ENCODE measurements at regions not wholly inside any gene's neighbourhood (a gene's known extent, or its start where the extent isn't known, plus 50 kb on each side); places are given as distances from the start of the nearest gene placed in this dataset.

GRCh38 chr12:62075870-62076269, 184.3 kb upstream of the USP15 start:
- DNase-seq (no peak), ATAC-seq (peak in 1 of 4 donors; percentile 29)
- H3K27me3 ChIP-seq, result no peaks in the 10 kb centered on the region
- H3K9me3 ChIP-seq, result no peaks in the 10 kb centered on the region
- 29% methylated on average over 1 of the region's 1 CpG for WGBS (ENCODE audit: insufficient coverage, low coverage, low lambda C conversion rate, missing lambda C conversion rate)
- TF ChIP-seq CTCF (IDR thresholded peaks at IDR 0.05) (no peak), POLR2A (IDR thresholded peaks at IDR 0.05) (no peak)
- intact Hi-C loops (cut with DNase I), result no loop called here
- H3K36me3 ChIP-seq, result no peaks in the 10 kb centered on the region
- no peak overlapping the region for H3K27ac ChIP-seq
- H3K4me3 ChIP-seq, result no peak overlapping the region
- no peaks in the 10 kb centered on the region for H3K4me1 ChIP-seq

- 38% methylated on average over 6 of the region's 6 CpGs for WGBS (ENCODE audit: insufficient coverage, low coverage, low lambda C conversion rate, missing lambda C conversion rate)
- TF ChIP-seq CTCF (IDR thresholded peaks at IDR 0.05) (no peak), POLR2A (IDR thresholded peaks at IDR 0.05) (no peak)
- intact Hi-C loops (cut with DNase I), result no loop called here
These were observed 182.2 kb upstream of the USP15 start for GRCh38 chr12:62078020-62078419.

GRCh38 chr12:62082448-62082847, 177.8 kb upstream of the USP15 start:
- H3K36me3 ChIP-seq, result no peaks in the 10 kb centered on the region
- no peaks in the 10 kb centered on the region for H3K9me3 ChIP-seq
- H3K4me1 ChIP-seq, result no peaks in the 10 kb centered on the region
- intact Hi-C loops (cut with DNase I), result no loop called here
- ATAC-seq (no peak), DNase-seq (no peak)
- TF ChIP-seq CTCF (IDR thresholded peaks at IDR 0.05), result no peak
- TF ChIP-seq POLR2A (IDR thresholded peaks at IDR 0.05), result no peak
- WGBS (ENCODE audit: insufficient coverage, low coverage, low lambda C conversion rate, missing lambda C conversion rate), result 86% methylated on average over 1 of the region's 1 CpG
- no peaks in the 10 kb centered on the region for H3K27me3 ChIP-seq
- H3K4me3 ChIP-seq, result no peak overlapping the region
- H3K27ac ChIP-seq, result no peak overlapping the region

More at GRCh38 chr12:62078020-62078419, 182.2 kb upstream of the USP15 start:
- Histone ChIP-seq H3K4me1 (no peaks in the 10 kb centered on the region), H3K4me3 (no peak overlapping the region), H3K9me3 (no peaks in the 10 kb centered on the region), H3K27me3 (no peaks in the 10 kb centered on the region), H3K36me3 (no peaks in the 10 kb centered on the region), H3K27ac (no peak overlapping the region)
- no peak for ATAC-seq
- DNase-seq, result no peak

- no peak overlapping the region for H3K4me3 ChIP-seq
- intact Hi-C loops (cut with DNase I), result no loop called here
- ATAC-seq (no peak), DNase-seq (no peak)
- H3K36me3 ChIP-seq, result no peaks in the 10 kb centered on the region
- 77% methylated on average over 3 of the region's 3 CpGs for WGBS (ENCODE audit: insufficient coverage, low coverage, low lambda C conversion rate, missing lambda C conversion rate)
- H3K27me3 ChIP-seq, result no peaks in the 10 kb centered on the region
- no peak overlapping the region for H3K27ac ChIP-seq
- no peaks in the 10 kb centered on the region for H3K9me3 ChIP-seq
- TF ChIP-seq CTCF (IDR thresholded peaks at IDR 0.05), result no peak
- TF ChIP-seq POLR2A (IDR thresholded peaks at IDR 0.05), result no peak
- no peaks in the 10 kb centered on the region for H3K4me1 ChIP-seq
These were observed 162.1 kb upstream of the USP15 start for GRCh38 chr12:62098132-62098531.

- no peak for ATAC-seq
- H3K4me3 ChIP-seq, result no peak overlapping the region
- H3K9me3 ChIP-seq, result no peaks in the 10 kb centered on the region
- H3K4me1 ChIP-seq, result no peaks in the 10 kb centered on the region
- H3K27ac ChIP-seq, result no peak overlapping the region
- TF ChIP-seq CTCF (IDR thresholded peaks at IDR 0.05), result no peak
- TF ChIP-seq POLR2A (IDR thresholded peaks at IDR 0.05), result no peak
- no peak for DNase-seq
- H3K27me3 ChIP-seq, result no peaks in the 10 kb centered on the region
- no peaks in the 10 kb centered on the region for H3K36me3 ChIP-seq
- intact Hi-C loops (cut with DNase I), result no loop called here
These were observed 156.5 kb upstream of the USP15 start for GRCh38 chr12:62103748-62104147.

Data from right lobe of liver (tissue), 6 donors.